ENCODE measurements at regions not wholly inside any gene's neighbourhood (a gene's known extent, or its start where the extent isn't known, plus 50 kb on each side); places are given as distances from the start of the nearest gene placed in this dataset.

GRCh38 chr13:106139942-106140341 is 395.5 kb downstream of the EFNB2 start:
- TF ChIP-seq CTCF (conservative IDR thresholded peaks at IDR 0.05; ENCODE audit: low read length) (no peak), EZH2phosphoT487 (IDR thresholded peaks at IDR 0.05; ENCODE audit: borderline replicate concordance, low read depth, low read length) (no peak)

Data from OCI-LY7 (cell line).